8988T (cell line): ENCODE measurements at regions not wholly inside any gene's neighbourhood (a gene's known extent, or its start where the extent isn't known, plus 50 kb on each side); places are given as distances from the start of the nearest gene placed in this dataset.
"Not testable (repeated sequence)": the region's sequence is repeated elsewhere in the genome, so short reads cannot be mapped to it uniquely, and the experiment has no call there.

Experiments
- DNase-seq: peaks from one replicate; pipeline ENCODE4 v3.0.0; 2011

DNA sequence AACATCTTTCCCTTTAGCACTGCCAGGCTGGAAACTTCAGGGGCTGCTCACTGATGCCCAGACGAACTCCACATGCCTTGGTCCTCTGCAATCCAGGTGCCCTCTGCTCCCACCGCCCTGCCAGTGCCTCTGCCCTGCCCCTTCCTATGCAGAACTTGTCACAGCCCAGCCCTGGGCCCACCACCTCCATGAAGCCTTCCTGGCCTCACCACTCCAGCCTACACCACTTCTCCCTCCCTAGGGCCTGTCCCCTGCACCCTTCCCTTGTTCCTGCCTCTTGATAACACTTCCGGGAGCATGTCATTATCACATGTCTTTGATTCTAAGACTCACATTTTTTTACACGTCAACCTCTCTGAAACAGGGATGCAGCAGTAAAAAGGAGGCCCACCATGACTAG is 627.2 kb downstream of the UQCRFS1 start:
- DNase-seq, result no peak

DNA sequence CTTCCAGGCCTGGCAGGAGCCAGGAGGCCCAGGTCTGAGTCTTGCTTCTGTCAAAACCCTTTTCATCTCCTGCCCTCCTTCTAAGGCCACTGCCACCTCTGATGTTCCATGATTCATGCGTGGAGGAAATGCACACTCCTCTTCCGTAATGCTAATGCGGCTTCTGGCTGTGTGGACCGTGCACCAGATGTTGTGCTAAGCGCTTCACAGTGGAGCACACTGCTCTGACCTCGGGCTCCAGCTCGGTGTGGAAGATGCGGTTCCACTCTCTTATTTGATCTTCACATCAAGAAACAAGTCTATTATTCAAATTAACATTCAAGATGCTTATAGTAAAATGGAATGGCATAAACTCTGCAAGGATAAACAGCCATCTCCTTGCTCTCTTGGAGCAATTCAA is 629.2 kb downstream of the UQCRFS1 start:
- DNase-seq, result no peak

DNA sequence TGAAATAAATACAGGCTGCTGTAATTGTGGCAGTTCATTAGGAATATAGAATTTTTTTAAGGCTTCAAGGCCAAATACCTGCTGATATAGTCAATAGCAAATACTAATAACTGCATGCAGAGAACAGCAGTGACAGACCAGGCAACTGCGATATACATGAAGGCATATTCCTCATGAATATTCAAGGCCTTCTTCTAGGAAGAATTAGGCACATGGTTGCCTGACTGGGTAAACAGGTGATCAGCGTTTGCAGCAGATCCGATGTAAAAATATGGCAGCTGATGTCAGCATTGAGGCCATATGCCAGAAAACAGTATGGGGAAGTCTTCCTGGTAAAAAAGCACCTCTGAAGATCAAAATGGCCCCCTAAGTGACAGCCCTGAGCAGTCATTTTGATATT is 629.7 kb downstream of the UQCRFS1 start:
- no peak for DNase-seq

GRCh38 chr19:28582796-28583195 is 630.2 kb downstream of the UQCRFS1 start:
- DNase-seq, result no peak

- DNase-seq, result no peak
These were observed 630.6 kb downstream of the UQCRFS1 start for GRCh38 chr19:28582344-28582743.

GRCh38 chr19:28581468-28581770 is 631.5 kb downstream of the UQCRFS1 start:
- DNase-seq, result no peak

- no peak for DNase-seq
These were observed 634.0 kb downstream of the UQCRFS1 start for GRCh38 chr19:28578786-28579505.

DNA sequence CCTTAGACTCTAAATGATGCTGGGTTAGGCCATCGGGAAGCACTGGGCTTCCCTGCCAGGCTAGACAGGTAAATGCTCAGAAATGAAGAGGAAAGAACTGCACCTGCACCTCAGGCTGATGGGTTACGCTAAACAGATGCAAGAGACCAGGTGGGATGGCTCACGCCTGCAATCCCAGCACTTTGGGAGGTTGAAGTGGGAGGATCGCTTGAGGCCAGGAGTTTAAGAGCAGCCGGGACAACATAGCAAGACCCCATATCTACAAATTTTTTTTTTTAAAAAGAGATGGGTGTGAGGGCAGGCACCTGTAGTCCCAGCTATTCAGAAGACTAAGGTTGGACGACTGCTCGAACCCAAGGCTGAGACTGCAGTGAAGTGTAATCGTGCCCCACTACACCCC is 634.7 kb downstream of the UQCRFS1 start:
- no peak for DNase-seq

DNA sequence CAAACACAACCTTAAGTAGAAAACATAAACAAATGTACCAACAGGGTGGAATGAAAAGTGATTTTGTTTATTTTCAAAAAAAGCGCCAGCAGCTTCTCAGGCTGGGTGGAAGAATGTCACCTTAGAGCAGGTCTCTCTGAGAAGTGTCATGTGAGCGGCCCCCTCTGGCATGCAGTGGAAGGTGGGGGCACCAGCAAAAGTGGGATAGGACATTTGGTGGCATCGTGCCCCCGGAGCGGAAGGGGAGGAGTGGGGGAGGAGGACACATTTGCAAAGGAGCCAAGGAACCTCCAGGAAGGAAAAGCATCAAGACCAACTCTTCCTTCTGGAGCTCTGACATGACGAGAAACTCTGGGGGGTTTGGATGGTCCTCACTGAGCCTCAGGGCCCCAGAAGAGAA is 635.3 kb downstream of the UQCRFS1 start:
- DNase-seq, result no peak

- no peak for DNase-seq
These were observed 635.7 kb downstream of the UQCRFS1 start for GRCh38 chr19:28577233-28577632.

DNA sequence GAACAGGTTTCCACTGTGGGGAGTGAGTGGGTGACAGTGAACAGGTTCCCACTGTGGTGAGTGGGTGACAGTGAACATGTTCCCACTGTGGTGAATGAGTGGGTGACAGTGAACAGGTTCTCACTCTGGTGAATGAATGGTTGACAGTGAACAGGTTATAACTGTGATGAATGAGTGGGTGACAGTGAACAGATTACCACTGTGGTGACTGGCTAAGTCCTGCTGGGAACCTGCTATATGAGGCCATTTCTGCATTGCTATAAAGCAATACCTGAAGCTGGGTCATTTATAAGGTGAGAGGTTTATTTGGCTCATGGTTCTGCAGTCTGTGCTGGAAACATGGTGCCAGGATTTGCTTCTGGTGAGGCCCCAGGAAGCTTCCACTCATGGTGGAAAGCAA is 637.1 kb downstream of the UQCRFS1 start:
- no peak for DNase-seq

- not testable (repeated sequence) for DNase-seq
These were observed 637.6 kb downstream of the UQCRFS1 start for GRCh38 chr19:28575312-28575711.

DNA sequence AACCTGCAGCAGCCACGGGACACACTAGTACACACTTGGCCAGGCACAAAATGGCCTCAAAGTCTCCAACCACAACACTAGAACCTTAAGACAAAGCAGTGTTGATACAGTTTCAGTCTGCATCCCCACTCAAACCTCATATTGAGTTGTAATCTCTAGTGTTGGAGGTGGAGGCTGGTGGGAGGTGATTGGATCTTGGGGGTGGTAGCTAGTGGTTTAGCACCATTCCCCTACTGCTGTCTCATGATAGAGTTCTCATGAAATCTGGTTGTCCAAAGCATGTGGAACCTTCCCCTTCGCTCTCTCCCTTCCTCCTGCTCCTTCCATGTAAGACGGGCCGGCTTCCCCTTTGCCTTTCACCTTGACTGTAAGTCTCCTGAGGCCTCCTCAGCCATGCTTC is 638.7 kb downstream of the UQCRFS1 start:
- no peak for DNase-seq

GRCh38 chr19:28569132-28570131 is 643.5 kb downstream of the UQCRFS1 start:
- no peak for DNase-seq

DNA sequence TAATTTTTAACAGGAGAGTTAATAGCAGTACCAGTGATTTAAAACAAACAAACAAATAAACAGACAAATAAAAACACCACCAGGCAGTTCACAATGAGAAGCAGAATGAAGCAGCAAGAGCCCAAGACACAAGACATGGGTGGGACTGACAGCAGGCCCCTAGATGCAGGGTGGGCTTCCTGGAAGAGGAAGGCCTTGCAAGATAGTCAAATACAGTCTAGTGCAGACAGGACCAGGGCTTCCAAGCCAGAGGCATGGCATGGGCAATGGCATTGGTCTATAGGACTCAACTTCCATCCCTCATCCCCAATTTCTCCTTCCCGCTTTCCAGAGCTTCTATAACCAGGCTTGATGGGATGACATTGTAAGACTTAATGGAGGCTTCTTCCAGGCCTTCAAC is 645.1 kb downstream of the UQCRFS1 start:
- DNase-seq, result no peak

DNA sequence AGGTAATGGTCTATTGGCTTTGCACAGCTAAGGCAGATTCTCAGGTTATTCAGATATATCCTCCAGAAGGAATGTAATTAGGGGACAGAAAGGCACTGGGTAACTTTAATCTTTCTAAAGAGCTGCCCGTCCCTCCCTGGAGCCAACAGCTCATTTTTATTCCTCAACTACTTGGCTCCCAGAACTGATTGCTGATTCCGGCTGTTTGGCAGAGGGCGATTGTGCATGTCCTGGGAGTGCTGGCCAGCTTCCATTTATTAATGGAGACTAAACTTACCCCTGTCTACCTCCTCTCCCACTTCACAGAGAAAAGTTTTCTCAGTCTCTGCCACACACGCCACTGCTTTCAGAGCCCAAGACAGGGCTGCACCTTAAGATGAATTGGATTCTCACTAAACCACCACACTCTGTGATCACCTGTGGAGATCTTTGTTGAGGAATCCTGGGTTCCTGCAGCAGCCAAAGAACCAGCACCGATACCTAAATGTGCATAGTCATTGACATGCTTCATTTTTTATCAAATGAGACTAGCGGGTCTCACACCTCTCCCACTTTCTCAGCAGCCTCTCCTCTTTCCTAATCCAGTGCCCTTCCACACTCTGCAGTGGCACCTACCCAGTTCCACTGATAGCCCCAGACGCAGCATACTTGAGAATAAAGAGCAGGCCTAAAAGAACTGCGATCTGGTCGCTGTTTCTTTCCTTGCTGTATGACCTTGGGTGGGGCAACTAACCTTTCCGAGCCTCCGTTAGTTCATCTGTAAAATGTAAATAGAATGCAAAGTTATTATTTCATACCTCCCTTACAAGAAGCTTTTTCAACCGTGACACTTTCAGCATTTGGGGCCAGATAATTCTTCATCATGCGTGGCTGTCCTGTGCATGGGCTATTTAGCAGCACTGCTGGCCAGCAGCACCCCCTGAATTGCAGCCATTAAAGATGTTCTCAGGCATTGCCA is 648.7 kb downstream of the UQCRFS1 start:
- no peak for DNase-seq

DNA sequence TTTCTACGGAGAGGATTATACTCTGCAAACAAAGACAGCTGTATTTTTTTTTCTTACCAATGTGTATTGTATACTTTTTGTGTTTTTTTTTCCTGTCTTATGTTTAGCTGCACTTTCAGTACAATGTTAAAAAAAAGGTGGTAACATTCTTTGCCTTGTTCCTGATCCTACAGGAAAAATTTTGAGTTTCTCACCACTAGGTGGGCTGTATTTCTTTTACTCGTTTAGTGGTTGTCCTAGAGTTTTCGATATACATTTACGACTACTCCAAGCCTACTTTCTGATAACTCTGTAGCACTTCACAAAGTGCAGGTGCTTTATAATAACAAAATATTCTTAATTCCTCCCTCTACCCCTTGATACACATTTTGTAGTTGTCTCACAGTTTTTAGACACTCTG is 652.2 kb downstream of the UQCRFS1 start:
- DNase-seq, result no peak

GRCh38 chr19:28558783-28559182 is 654.2 kb downstream of the UQCRFS1 start:
- DNase-seq, result no peak

- no peak for DNase-seq
These were observed 656.6 kb downstream of the UQCRFS1 start for GRCh38 chr19:28556371-28556770.

GRCh38 chr19:28555317-28555716 is 657.6 kb downstream of the UQCRFS1 start:
- DNase-seq, result no peak

GRCh38 chr19:28554321-28555091 is 658.4 kb downstream of the UQCRFS1 start:
- DNase-seq, result no peak

DNA sequence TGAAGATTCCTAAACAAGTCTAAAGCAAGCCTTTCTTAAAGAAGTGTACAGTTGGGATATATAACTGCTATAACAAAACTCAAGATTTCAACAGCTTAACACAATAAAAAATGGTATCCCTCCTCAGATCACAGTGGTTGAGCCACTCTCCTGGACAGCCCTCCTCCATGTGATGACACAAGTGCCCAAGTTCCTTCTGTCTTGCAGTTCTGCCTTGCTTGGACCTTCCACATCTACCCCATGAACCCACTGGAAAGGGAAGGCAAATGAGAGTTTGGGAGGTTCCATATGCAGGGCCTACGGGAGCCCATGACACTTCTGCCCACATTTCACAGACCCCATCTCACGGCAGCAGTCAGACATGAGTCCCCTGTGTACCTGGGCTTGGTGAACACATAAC is 659.2 kb downstream of the UQCRFS1 start:
- no peak for DNase-seq
